GM19238 (cell line): ENCODE measurements at regions not wholly inside any gene's neighbourhood (a gene's known extent, or its start where the extent isn't known, plus 50 kb on each side); places are given as distances from the start of the nearest gene placed in this dataset.

Experiments used
- DNase-seq: peaks from one replicate; pipeline ENCODE4 v3.0.0; 2011; ENCODE audit warnings: low spot score; ENCODE audit not compliant: insufficient read length

DNA sequence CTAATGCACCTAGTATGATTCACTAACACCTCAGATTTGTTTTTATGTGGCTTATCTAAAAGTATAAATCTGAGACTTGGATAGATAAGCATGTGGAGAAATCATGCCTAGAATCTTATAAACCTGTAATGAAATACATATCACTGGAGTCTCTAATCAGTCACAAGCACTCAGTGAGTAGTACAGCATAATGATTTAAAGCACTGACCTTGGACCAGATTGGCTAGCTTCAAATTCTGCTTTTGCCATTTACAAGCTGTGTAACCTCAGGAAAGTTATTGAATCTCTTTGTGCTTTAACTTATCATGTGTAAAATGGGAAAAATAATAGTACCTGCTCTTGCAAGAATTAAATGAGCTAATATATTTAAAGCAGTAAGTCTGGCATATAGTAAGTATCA, 61.2 kb upstream of the ALDH1A1 start:
- no peak for DNase-seq

DNA sequence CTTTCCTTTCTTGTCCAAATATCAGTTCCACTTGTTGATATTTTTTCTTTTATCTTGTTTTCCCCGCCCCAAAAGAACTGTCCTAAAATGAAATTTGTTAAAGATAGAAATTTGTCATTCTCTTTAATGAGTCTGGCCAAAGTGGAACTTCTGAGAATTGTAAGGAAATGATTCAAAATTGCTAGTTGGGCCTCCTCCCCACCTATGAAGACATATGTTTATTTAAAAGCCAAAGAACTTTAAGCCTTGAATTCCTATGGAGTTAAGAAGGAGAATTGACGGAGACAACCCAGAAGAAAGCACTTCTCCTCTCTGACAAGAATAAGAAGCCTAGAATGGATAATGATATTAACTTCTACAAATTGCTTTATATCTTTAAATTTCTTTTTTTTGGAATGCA, 59.1 kb upstream of the ALDH1A1 start:
- DNase-seq: no peak

DNA sequence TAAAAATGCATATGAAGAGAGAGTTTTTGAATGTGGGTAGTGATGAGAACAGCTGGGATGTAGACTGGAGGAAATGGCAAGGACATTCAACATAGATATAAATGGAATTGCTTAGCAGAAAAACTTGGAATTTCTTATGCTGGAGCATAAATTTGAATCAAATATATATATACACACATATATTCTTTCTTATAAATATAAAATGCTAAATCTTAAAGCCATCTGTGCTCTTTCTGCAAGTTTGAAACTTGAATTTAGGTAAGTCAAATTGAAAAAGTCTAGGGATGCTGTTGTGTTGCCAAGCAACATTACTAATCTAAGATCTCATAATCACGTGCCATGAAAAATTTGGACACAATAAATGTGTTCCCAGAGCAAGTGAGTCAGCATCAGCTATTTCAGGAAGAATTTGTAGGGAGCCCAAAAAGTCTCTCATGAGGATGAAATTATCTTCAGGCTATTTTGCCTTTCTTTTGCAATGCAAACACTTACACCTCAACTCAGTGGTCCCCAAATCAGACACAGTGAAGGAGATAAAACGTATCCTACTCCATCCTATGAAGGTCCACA, 58.4 kb upstream of the ALDH1A1 start:
- no peak for DNase-seq

DNA sequence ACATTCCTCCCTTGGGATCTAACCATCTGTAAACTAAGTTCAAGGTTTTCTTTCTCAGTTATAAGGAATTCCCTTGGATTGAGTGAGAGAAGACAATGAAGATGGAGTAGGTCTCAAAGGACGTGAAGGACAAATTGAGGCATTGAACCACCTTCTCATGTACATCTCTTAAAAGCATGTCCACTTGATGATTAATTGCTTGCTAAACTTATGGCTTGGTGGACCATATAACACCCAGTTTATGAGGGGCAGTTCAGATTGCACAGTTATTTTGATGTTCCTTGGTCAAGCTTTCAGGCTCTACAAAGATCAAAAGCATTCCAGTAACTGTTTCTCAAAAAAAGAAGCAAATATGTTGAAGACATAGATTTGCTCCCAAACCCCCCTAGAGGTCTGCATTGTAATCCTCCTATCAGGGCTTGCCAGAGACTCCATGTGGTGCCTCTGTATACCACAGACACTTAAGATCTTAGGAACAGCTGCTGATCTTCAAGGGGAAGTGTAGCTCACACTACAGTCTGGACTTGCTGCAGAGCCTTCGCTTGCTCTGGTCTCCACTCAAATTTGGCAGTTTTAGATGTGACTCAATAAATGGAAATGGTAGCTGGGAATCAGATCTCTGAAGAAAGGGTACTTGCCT, 56.9 kb upstream of the ALDH1A1 start:
- DNase-seq: no peak

GRCh38 chr9:73007966-73008672, 55.3 kb upstream of the ALDH1A1 start:
- DNase-seq: no peak

GRCh38 chr9:73006986-73007385, 54.1 kb upstream of the ALDH1A1 start:
- DNase-seq: no peak
